ENCODE measurements at regions not wholly inside any gene's neighbourhood (a gene's known extent, or its start where the extent isn't known, plus 50 kb on each side); places are given as distances from the start of the nearest gene placed in this dataset.

DNA sequence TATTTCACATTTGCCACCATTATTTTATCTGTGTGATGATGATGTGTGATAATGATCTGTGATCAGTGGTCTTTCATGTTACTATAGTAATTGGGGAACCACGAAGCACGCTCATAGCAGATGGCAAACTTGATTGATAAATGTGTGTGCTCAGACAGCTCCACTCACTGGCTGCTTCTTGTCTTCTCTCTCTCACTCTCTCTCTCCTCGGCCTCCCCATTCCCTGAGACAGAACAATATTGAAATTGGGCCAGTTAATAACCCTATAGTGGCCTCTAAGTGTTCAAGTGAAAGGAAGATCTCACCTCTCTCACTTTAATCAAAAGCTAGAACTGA is 60.7 kb upstream of the RAPGEF4 start (continued):
- TF ChIP-seq, protein P1, sequence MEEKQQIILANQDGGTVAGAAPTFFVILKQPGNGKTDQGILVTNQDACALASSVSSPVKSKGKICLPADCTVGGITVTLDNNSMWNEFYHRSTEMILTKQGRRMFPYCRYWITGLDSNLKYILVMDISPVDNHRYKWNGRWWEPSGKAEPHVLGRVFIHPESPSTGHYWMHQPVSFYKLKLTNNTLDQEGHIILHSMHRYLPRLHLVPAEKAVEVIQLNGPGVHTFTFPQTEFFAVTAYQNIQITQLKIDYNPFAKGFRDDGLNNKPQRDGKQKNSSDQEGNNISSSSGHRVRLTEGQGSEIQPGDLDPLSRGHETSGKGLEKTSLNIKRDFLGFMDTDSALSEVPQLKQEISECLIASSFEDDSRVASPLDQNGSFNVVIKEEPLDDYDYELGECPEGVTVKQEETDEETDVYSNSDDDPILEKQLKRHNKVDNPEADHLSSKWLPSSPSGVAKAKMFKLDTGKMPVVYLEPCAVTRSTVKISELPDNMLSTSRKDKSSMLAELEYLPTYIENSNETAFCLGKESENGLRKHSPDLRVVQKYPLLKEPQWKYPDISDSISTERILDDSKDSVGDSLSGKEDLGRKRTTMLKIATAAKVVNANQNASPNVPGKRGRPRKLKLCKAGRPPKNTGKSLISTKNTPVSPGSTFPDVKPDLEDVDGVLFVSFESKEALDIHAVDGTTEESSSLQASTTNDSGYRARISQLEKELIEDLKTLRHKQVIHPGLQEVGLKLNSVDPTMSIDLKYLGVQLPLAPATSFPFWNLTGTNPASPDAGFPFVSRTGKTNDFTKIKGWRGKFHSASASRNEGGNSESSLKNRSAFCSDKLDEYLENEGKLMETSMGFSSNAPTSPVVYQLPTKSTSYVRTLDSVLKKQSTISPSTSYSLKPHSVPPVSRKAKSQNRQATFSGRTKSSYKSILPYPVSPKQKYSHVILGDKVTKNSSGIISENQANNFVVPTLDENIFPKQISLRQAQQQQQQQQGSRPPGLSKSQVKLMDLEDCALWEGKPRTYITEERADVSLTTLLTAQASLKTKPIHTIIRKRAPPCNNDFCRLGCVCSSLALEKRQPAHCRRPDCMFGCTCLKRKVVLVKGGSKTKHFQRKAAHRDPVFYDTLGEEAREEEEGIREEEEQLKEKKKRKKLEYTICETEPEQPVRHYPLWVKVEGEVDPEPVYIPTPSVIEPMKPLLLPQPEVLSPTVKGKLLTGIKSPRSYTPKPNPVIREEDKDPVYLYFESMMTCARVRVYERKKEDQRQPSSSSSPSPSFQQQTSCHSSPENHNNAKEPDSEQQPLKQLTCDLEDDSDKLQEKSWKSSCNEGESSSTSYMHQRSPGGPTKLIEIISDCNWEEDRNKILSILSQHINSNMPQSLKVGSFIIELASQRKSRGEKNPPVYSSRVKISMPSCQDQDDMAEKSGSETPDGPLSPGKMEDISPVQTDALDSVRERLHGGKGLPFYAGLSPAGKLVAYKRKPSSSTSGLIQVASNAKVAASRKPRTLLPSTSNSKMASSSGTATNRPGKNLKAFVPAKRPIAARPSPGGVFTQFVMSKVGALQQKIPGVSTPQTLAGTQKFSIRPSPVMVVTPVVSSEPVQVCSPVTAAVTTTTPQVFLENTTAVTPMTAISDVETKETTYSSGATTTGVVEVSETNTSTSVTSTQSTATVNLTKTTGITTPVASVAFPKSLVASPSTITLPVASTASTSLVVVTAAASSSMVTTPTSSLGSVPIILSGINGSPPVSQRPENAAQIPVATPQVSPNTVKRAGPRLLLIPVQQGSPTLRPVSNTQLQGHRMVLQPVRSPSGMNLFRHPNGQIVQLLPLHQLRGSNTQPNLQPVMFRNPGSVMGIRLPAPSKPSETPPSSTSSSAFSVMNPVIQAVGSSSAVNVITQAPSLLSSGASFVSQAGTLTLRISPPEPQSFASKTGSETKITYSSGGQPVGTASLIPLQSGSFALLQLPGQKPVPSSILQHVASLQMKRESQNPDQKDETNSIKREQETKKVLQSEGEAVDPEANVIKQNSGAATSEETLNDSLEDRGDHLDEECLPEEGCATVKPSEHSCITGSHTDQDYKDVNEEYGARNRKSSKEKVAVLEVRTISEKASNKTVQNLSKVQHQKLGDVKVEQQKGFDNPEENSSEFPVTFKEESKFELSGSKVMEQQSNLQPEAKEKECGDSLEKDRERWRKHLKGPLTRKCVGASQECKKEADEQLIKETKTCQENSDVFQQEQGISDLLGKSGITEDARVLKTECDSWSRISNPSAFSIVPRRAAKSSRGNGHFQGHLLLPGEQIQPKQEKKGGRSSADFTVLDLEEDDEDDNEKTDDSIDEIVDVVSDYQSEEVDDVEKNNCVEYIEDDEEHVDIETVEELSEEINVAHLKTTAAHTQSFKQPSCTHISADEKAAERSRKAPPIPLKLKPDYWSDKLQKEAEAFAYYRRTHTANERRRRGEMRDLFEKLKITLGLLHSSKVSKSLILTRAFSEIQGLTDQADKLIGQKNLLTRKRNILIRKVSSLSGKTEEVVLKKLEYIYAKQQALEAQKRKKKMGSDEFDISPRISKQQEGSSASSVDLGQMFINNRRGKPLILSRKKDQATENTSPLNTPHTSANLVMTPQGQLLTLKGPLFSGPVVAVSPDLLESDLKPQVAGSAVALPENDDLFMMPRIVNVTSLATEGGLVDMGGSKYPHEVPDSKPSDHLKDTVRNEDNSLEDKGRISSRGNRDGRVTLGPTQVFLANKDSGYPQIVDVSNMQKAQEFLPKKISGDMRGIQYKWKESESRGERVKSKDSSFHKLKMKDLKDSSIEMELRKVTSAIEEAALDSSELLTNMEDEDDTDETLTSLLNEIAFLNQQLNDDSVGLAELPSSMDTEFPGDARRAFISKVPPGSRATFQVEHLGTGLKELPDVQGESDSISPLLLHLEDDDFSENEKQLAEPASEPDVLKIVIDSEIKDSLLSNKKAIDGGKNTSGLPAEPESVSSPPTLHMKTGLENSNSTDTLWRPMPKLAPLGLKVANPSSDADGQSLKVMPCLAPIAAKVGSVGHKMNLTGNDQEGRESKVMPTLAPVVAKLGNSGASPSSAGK (IDR thresholded peaks at IDR 0.05), result peak; percentile 52; the same call in 1 of the 2 replicates
- TF ChIP-seq, protein P2, sequence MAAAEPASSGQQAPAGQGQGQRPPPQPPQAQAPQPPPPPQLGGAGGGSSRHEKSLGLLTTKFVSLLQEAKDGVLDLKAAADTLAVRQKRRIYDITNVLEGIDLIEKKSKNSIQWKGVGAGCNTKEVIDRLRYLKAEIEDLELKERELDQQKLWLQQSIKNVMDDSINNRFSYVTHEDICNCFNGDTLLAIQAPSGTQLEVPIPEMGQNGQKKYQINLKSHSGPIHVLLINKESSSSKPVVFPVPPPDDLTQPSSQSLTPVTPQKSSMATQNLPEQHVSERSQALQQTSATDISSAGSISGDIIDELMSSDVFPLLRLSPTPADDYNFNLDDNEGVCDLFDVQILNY (CRISPR knock-in tag; IDR thresholded peaks at IDR 0.05), result no peak
- TF ChIP-seq ZBED1 (IDR thresholded peaks at IDR 0.05) (no peak), GATAD2A (IDR thresholded peaks at IDR 0.05) (no peak)
